SU-DHL-6 (cell line): ENCODE measurements at regions not wholly inside any gene's neighbourhood (a gene's known extent, or its start where the extent isn't known, plus 50 kb on each side); places are given as distances from the start of the nearest gene placed in this dataset.

Experiments used
- H2AFZ ChIP-seq: fragments of 200-600 bp; sonication (generic); 2 replicates; pipeline ENCODE4 v1.6.1; 2014; ENCODE audit warnings: low read depth, mild to moderate bottlenecking, moderate library complexity, mixed read lengths, antibody characterized with exemption, low read length; ENCODE audit not compliant: severe bottlenecking
- H3F3A ChIP-seq: fragments of 200-600 bp; shearing (Covaris generic); 2 replicates; pipeline ENCODE4 v1.6.0; 2016; ENCODE audit warnings: antibody characterized with exemption, mild to moderate bottlenecking; ENCODE audit not compliant: insufficient read depth
- H3K27ac ChIP-seq: fragments of 200-600 bp; sonication (generic); 2 replicates; pipeline ENCODE4 v1.5.1; 2016; ENCODE audit warnings: low read depth, mild to moderate bottlenecking, low read length, moderate library complexity, mixed read lengths
- H3K27me3 ChIP-seq: fragments of 200-600 bp; sonication (generic), shearing (Covaris generic); 2 replicates; pipeline ENCODE4 v1.6.0; 2014; ENCODE audit warnings: mild to moderate bottlenecking, low read length
- H3K36me3 ChIP-seq: fragments of 200-600 bp; sonication (generic); 2 replicates; pipeline ENCODE4 v1.6.1; 2014; ENCODE audit warnings: mild to moderate bottlenecking, low read length, mixed read lengths
- H3K4me2 ChIP-seq: fragments of 300-600, 200-600 bp; shearing (Covaris generic), sonication (generic); 2 replicates; pipeline ENCODE4 v1.6.0; 2014; ENCODE audit warnings: low read length, low read depth, mild to moderate bottlenecking; ENCODE audit not compliant: poor library complexity, severe bottlenecking
- H3K4me3 ChIP-seq: fragments of 200-600 bp; sonication (generic); 2 replicates; pipeline ENCODE4 v1.5.1; 2014; ENCODE audit warnings: antibody characterized with exemption, low read length, mild to moderate bottlenecking, mixed read lengths; ENCODE audit not compliant: insufficient read depth, poor library complexity, severe bottlenecking
- H3K79me2 ChIP-seq: fragments of 200-600 bp; sonication (generic); 2 replicates; pipeline ENCODE4 v1.6.1; 2014; ENCODE audit warnings: mild to moderate bottlenecking, low read length, moderate library complexity; ENCODE audit not compliant: insufficient read depth
- H3K9ac ChIP-seq: fragments of 200-600 bp; sonication (generic); 2 replicates; pipeline ENCODE4 v1.7.0; 2014; ENCODE audit warnings: mild to moderate bottlenecking, low read length
- H3K9me2 ChIP-seq: fragments of 200-600 bp; sonication (generic); replicated peaks from 2 replicates; pipeline ENCODE4 v1.6.1; 2014; ENCODE audit warnings: low read length; ENCODE audit not compliant: insufficient read depth
- H3K9me3 ChIP-seq: fragments of 200-600 bp; sonication (generic); 2 replicates; pipeline ENCODE4 v1.6.1; 2014; ENCODE audit warnings: low read length, mixed read lengths; ENCODE audit not compliant: insufficient read depth
- H4K20me1 ChIP-seq: fragments of 200-600 bp; sonication (generic); 2 replicates; pipeline ENCODE4 v1.6.1; 2014; ENCODE audit warnings: low read depth, mild to moderate bottlenecking, antibody characterized with exemption, low read length, moderate library complexity, mixed read lengths
- CTCF ChIP-seq: fragments of 200-600 bp; sonication (generic); IDR thresholded peaks from one replicate; pipeline ENCODE4 v1.5.1; 2017; ENCODE audit warnings: antibody characterized with exemption, mild to moderate bottlenecking, low read length, moderate library complexity; ENCODE audit not compliant: insufficient read depth, poor library complexity, severe bottlenecking
- EZH2phosphoT487 ChIP-seq: fragments of 200-600 bp; sonication (generic), shearing (Covaris generic); conservative IDR thresholded peaks from 2 replicates; pipeline ENCODE4 v1.6.1; 2018; ENCODE audit warnings: mild to moderate bottlenecking, antibody characterized with exemption, low read length, moderate library complexity, mixed read lengths

DNA sequence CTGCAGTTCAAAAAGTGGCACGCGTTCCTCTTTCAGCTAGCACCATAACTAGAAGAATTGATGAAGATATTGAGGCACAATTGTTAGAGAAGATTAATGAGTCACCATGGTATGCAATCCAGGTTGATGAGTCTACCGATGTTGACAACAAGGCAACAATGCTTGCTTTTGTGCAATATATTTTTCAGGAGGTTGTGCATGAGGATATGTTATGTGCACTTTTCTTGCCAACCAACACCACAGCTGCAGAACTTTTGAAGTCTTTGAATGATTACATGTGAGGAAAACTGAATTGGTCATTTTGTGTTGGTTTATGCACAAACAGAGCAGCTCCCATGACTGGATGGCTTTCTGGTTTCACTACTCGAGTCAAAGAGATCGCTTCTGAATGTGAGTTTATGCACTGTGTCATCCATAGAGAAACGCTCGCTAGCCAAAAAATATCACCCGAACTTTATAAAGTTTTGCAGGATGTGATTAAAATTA is 129.3 kb upstream of the SLC24A3 start:
- Histone ChIP-seq H3K9ac (no peak overlapping the region), H3K4me3 (no peak overlapping the region), H4K20me1 (no peaks in the 10 kb centered on the region), H3K27me3 (no peaks in the 10 kb centered on the region), H3K4me2 (no peak overlapping the region), H3K79me2 (no peaks in the 10 kb centered on the region), H3K27ac (no peak overlapping the region), H3K9me3 (no peaks in the 10 kb centered on the region), H2AFZ (no peak overlapping the region), H3K36me3 (no peaks in the 10 kb centered on the region), H3K9me2 (no peaks in the 10 kb centered on the region), H3F3A (no peaks in the 10 kb centered on the region)
- TF ChIP-seq CTCF (no peak), EZH2phosphoT487 (no peak)

DNA sequence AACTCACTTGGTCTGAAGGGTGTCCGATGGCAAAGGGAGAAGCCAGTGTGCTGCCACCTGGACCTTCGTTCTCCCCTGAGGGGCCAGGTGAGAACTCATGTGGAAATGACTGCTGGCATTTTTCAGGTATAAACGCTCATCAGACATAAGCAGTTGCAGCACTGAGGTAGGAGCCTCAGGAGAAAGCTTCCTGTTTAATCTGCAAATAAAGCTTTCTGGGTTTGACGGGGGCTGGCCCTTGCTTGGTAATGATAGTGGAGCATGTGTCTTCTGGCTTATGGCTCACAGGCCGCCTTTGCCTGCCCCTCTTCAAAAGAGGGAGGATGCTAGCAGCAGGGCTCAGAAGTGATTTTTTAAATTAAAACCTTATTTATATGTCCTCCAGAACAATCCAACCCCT is 122.1 kb upstream of the SLC24A3 start:
- Histone ChIP-seq H3F3A (no peaks in the 10 kb centered on the region), H3K4me3 (no peak overlapping the region), H3K9me3 (no peaks in the 10 kb centered on the region), H3K9ac (no peak overlapping the region), H3K4me2 (no peak overlapping the region), H3K79me2 (no peaks in the 10 kb centered on the region), H3K9me2 (no peaks in the 10 kb centered on the region), H3K27ac (no peak overlapping the region), H2AFZ (no peak overlapping the region), H4K20me1 (no peaks in the 10 kb centered on the region), H3K27me3 (peaks cover 2% of the 10 kb centered on the region; the same call in 1 of the 2 replicates), H3K36me3 (no peaks in the 10 kb centered on the region)
- TF ChIP-seq EZH2phosphoT487: no peak
- TF ChIP-seq CTCF: no peak

- Histone ChIP-seq H3K9me2 (no peaks in the 10 kb centered on the region), H3K79me2 (no peaks in the 10 kb centered on the region), H3K27ac (no peak overlapping the region), H3K4me2 (no peak overlapping the region), H4K20me1 (no peaks in the 10 kb centered on the region), H3K9ac (no peak overlapping the region), H3K4me3 (no peak overlapping the region), H3K27me3 (peaks cover 2% of the 10 kb centered on the region; the same call in 1 of the 2 replicates), H2AFZ (no peak overlapping the region), H3F3A (no peaks in the 10 kb centered on the region), H3K36me3 (no peaks in the 10 kb centered on the region), H3K9me3 (no peaks in the 10 kb centered on the region)
- no peak for TF ChIP-seq EZH2phosphoT487
- no peak for TF ChIP-seq CTCF
Measured at GRCh38 chr20:19094959-19095541, 117.4 kb upstream of the SLC24A3 start.
